Loucy (cell line): ENCODE measurements at regions not wholly inside any gene's neighbourhood (a gene's known extent, or its start where the extent isn't known, plus 50 kb on each side); places are given as distances from the start of the nearest gene placed in this dataset.

ENCODE experiments used
- H2AFZ ChIP-seq: fragments of 200-600 bp; sonication (generic); 2 replicates; pipeline ENCODE4 v1.6.0; 2016; ENCODE audit warnings: antibody characterized with exemption, mild to moderate bottlenecking, low read length, moderate library complexity
- H3F3A ChIP-seq: fragments of 200-600 bp; 2 replicates; pipeline ENCODE4 v1.6.0; 2016; ENCODE audit warnings: antibody characterized with exemption, low read depth, mild to moderate bottlenecking
- H3K27me3 ChIP-seq: fragments of 200-600 bp; sonication (generic); 2 replicates; pipeline ENCODE4 v1.6.1; 2014; ENCODE audit warnings: low read length, mild to moderate bottlenecking; ENCODE audit not compliant: insufficient read depth, poor library complexity, severe bottlenecking
- H3K36me3 ChIP-seq: fragments of 200-600 bp; sonication (generic); 2 replicates; pipeline ENCODE4 v1.6.1; 2016; ENCODE audit warnings: low read length; ENCODE audit not compliant: insufficient read depth
- H3K4me1 ChIP-seq: fragments of 200-600 bp; sonication (generic); 2 replicates; pipeline ENCODE4 v1.5.1; 2014; ENCODE audit warnings: low read length, mild to moderate bottlenecking; ENCODE audit not compliant: insufficient read depth, poor library complexity, severe bottlenecking
- H3K4me2 ChIP-seq: fragments of 200-600 bp; sonication (generic); 2 replicates; pipeline ENCODE4 v1.6.0; 2014; ENCODE audit warnings: antibody characterized with exemption, low read length, low read depth, mild to moderate bottlenecking; ENCODE audit not compliant: poor library complexity, severe bottlenecking
- H3K4me3 ChIP-seq: fragments of 200-600 bp; sonication (generic); 2 replicates; pipeline ENCODE4 v1.5.1; 2014; ENCODE audit warnings: low read length, mild to moderate bottlenecking, mixed read lengths; ENCODE audit not compliant: poor library complexity, severe bottlenecking
- H3K79me2 ChIP-seq: fragments of 200-600 bp; sonication (generic); 2 replicates; pipeline ENCODE4 v1.6.1; 2014; ENCODE audit warnings: low read length; ENCODE audit not compliant: insufficient read depth
- H3K9ac ChIP-seq: fragments of 200-600 bp; sonication (generic); 2 replicates; pipeline ENCODE4 v1.6.0; 2014; ENCODE audit warnings: mild to moderate bottlenecking, low read depth, low read length, moderate library complexity; ENCODE audit not compliant: poor library complexity, severe bottlenecking
- H3K9me2 ChIP-seq: fragments of 200-600 bp; sonication (generic); replicated peaks from 2 replicates; pipeline ENCODE4 v1.6.1; 2016; ENCODE audit warnings: low read depth, low read length, mixed read lengths
- H3K9me3 ChIP-seq: fragments of 200-600 bp; sonication (generic); 2 replicates; pipeline ENCODE4 v1.6.1; 2014; ENCODE audit warnings: mild to moderate bottlenecking, antibody characterized with exemption, low read length, low read depth; ENCODE audit not compliant: insufficient read depth
- H4K20me1 ChIP-seq: fragments of 200-600 bp; sonication (generic); 2 replicates; pipeline ENCODE4 v1.6.0; 2014; ENCODE audit warnings: antibody characterized with exemption, low read length, mild to moderate bottlenecking; ENCODE audit not compliant: insufficient read depth, poor library complexity, severe bottlenecking
- CTCF ChIP-seq: fragments of 200-600 bp; sonication (generic); conservative IDR thresholded peaks from 2 replicates; pipeline ENCODE4 v1.5.1; 2014; ENCODE audit warnings: mild to moderate bottlenecking, antibody characterized with exemption, low read length
- EZH2phosphoT487 ChIP-seq: fragments of 200-600 bp; IDR thresholded peaks from 2 replicates; pipeline ENCODE4 v1.6.1; 2018; ENCODE audit warnings: antibody characterized with exemption, mild to moderate bottlenecking, moderate library complexity, borderline replicate concordance

GRCh38 chr2:12302140-12302539 is 414.6 kb upstream of the TRIB2 start:
- no peak overlapping the region for H3K4me3 ChIP-seq
- TF ChIP-seq EZH2phosphoT487 (no peak), CTCF (no peak)
- no peaks in the 10 kb centered on the region for H3K9me2 ChIP-seq

GRCh38 chr2:12302691-12303090 is 414.0 kb upstream of the TRIB2 start:
- H3K9ac ChIP-seq, result peak overlapping the region; percentile 33
- peak overlapping the region; percentile 24 for H3K4me3 ChIP-seq
- H4K20me1 ChIP-seq, result no peaks in the 10 kb centered on the region
- H3K4me1 ChIP-seq, result peaks cover 43% of the 10 kb centered on the region
- H3K36me3 ChIP-seq, result no peaks in the 10 kb centered on the region
- H3K79me2 ChIP-seq, result no peaks in the 10 kb centered on the region
- no peaks in the 10 kb centered on the region for H3K9me2 ChIP-seq
- H2AFZ ChIP-seq, result peak overlapping the region; percentile 66; the same call in 1 of the 2 replicates
- H3K9me3 ChIP-seq, result no peaks in the 10 kb centered on the region; the same call in 1 of the 2 replicates
- no peaks in the 10 kb centered on the region for H3K27me3 ChIP-seq
- TF ChIP-seq EZH2phosphoT487 (no peak), CTCF (no peak)
- no peaks in the 10 kb centered on the region for H3F3A ChIP-seq
- peak overlapping the region; percentile 65 for H3K4me2 ChIP-seq

More at GRCh38 chr2:12302140-12302539, 414.6 kb upstream of the TRIB2 start:
- Histone ChIP-seq H3K9me3 (no peaks in the 10 kb centered on the region; the same call in 1 of the 2 replicates), H3K27me3 (no peaks in the 10 kb centered on the region), H3K4me2 (peak overlapping the region; percentile 40), H3K9ac (peak overlapping the region; percentile 33), H4K20me1 (no peaks in the 10 kb centered on the region), H3F3A (no peaks in the 10 kb centered on the region), H3K79me2 (no peaks in the 10 kb centered on the region), H3K4me1 (peaks cover 43% of the 10 kb centered on the region), H2AFZ (peak overlapping the region; percentile 30; the same call in 1 of the 2 replicates), H3K36me3 (no peaks in the 10 kb centered on the region)

GRCh38 chr2:12303181-12304030 is 413.3 kb upstream of the TRIB2 start:
- no peaks in the 10 kb centered on the region for H3K27me3 ChIP-seq
- peak overlapping the region; percentile 26 for H3K9ac ChIP-seq
- H3K4me1 ChIP-seq, result peaks cover 44% of the 10 kb centered on the region
- no peaks in the 10 kb centered on the region for H3K79me2 ChIP-seq
- H3K36me3 ChIP-seq, result no peaks in the 10 kb centered on the region
- no peaks in the 10 kb centered on the region; the same call in 1 of the 2 replicates for H3K9me3 ChIP-seq
- peak overlapping the region; percentile 24 for H3K4me3 ChIP-seq
- peak overlapping the region; percentile 66 for H2AFZ ChIP-seq
- no peaks in the 10 kb centered on the region for H3F3A ChIP-seq
- TF ChIP-seq CTCF (no peak), EZH2phosphoT487 (no peak)
- H3K4me2 ChIP-seq, result peak overlapping the region; percentile 65
- no peaks in the 10 kb centered on the region for H3K9me2 ChIP-seq
- no peaks in the 10 kb centered on the region for H4K20me1 ChIP-seq
